Upper lobe of left lung (tissue), 4 donors: ENCODE measurements at regions not wholly inside any gene's neighbourhood (a gene's known extent, or its start where the extent isn't known, plus 50 kb on each side); places are given as distances from the start of the nearest gene placed in this dataset.

Experiments used
- POLR2AphosphoS5 ChIP-seq, 2 donors: sonication (generic); formaldehyde crosslinking; IDR thresholded peaks; one replicate each; pipeline ENCODE4 v1.5.1; 2017; ENCODE audit warnings: antibody characterized with exemption in 2 of 2
- TF ChIP-seq, protein P1 (sequence below), 6 experiments: fragments of 450-650 bp in 4 of 6; fragments of 200-600 bp in 2 of 6; sonication (generic) in 2 of 6; IDR thresholded peaks; one replicate each; pipeline ENCODE4 v1.5.1; 2016 to 2019; ENCODE audit warnings: antibody characterized with exemption in 6 of 6

DNA sequence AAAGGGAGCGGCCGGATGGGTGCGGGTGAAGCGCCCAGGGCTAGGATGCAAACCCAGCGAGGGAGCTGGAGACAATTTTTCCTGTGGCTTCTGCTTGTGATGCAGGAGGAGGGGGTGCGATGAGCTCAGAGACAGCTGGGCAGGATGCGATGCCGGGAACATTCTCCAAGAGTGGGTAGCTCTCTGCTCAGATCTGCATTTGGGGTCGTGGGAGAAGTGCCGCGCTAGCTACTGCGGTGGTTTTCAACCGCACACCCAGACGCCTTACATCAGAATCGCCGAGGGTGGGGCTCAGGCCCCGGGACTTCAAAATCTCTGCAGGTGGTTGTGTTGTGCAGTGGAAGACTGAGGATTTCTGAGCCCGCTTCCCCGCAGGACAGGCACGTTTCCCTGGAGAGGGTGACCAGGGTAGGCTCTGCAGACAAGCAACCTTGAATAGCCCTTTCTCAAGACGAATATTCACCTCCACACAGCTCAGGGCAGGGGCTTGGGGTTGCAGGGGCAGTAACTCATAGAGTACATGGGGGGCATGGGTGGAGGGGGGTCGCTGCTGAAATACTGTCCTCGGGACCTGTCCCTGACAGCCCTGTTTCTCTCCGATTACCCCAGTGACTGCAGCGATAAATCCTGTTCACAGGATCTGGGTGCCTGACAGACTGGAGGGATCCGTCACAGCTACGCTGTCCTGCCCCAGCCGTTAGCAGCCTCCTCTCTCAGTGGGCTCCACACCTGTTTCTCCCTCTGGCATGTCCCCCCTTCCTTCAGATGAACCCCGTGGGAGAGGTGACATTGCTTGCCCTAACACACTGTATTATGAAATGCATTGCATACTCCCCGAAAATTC lies 63.3 kb downstream of the HAPSTR1 start:
- no peak for TF ChIP-seq POLR2AphosphoS5 (IDR thresholded peaks at IDR 0.05)
- TF ChIP-seq, protein P1, sequence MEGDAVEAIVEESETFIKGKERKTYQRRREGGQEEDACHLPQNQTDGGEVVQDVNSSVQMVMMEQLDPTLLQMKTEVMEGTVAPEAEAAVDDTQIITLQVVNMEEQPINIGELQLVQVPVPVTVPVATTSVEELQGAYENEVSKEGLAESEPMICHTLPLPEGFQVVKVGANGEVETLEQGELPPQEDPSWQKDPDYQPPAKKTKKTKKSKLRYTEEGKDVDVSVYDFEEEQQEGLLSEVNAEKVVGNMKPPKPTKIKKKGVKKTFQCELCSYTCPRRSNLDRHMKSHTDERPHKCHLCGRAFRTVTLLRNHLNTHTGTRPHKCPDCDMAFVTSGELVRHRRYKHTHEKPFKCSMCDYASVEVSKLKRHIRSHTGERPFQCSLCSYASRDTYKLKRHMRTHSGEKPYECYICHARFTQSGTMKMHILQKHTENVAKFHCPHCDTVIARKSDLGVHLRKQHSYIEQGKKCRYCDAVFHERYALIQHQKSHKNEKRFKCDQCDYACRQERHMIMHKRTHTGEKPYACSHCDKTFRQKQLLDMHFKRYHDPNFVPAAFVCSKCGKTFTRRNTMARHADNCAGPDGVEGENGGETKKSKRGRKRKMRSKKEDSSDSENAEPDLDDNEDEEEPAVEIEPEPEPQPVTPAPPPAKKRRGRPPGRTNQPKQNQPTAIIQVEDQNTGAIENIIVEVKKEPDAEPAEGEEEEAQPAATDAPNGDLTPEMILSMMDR (IDR thresholded peaks at IDR 0.05) = no peak
